Calu3 (cell line): ENCODE measurements at regions not wholly inside any gene's neighbourhood (a gene's known extent, or its start where the extent isn't known, plus 50 kb on each side); places are given as distances from the start of the nearest gene placed in this dataset.

Experiments used
- BruUV-seq: library from RNA; stranded (reverse); fragments of 400-500 nt; replicated peaks from 2 replicates; lab custom pipeline; 2021; lab: Mats Ljungman, UMichigan
- CTCF ChIA-PET: fragments of 300-600 bp; sonication (Branson Sonifier 250); formaldehyde crosslinking; loops from one replicate; lab custom pipeline; 2022; ENCODE audit warnings: antibody characterized with exemption; lab: Charles Lee
- DNase-seq: peaks from one replicate; pipeline ENCODE4 v3.0.0; 2022
- H3K27ac Mint-ChIP-seq: one replicate; pipeline ENCODE4 v1.8.0; 2022; ENCODE audit warnings: mixed read lengths; ENCODE audit not compliant: unreplicated experiment
- H3K27me3 Mint-ChIP-seq: one replicate; pipeline ENCODE4 v1.8.0; 2022; ENCODE audit warnings: mixed read lengths; ENCODE audit not compliant: unreplicated experiment
- H3K36me3 Mint-ChIP-seq: one replicate; pipeline ENCODE4 v1.8.0; 2022; ENCODE audit warnings: mild to moderate bottlenecking, moderate library complexity, mixed read lengths; ENCODE audit not compliant: insufficient read depth, unreplicated experiment
- H3K4me1 Mint-ChIP-seq: one replicate; pipeline ENCODE4 v1.8.0; 2022; ENCODE audit warnings: mild to moderate bottlenecking, low read depth, mixed read lengths; ENCODE audit not compliant: unreplicated experiment
- H3K4me3 Mint-ChIP-seq: one replicate; pipeline ENCODE4 v1.8.0; 2022; ENCODE audit warnings: mild to moderate bottlenecking, low read depth, moderate library complexity, mixed read lengths; ENCODE audit not compliant: unreplicated experiment
- H3K9me3 Mint-ChIP-seq: one replicate; pipeline ENCODE4 v1.8.0; 2022; ENCODE audit warnings: low read depth, mixed read lengths; ENCODE audit not compliant: unreplicated experiment
- CTCF ChIP-seq: fragments of 200-600 bp; IDR thresholded peaks from one replicate; pipeline ENCODE4 v1.8.0; 2022; ENCODE audit warnings: antibody characterized with exemption; ENCODE audit not compliant: unreplicated experiment
- intact Hi-C: fragments of 100-400 bp; cut with micrococcal nuclease; formaldehyde crosslinking; loops from one replicate; pipeline ENCODE4 v1.10.0; 2022; ENCODE audit not compliant: unreplicated experiment

- no TSS peak for BruUV-seq
- no peak for DNase-seq
- intact Hi-C loops, result no loop called here
- peaks cover 10% of the 10 kb centered on the region for H3K4me1 Mint-ChIP-seq
- no peak overlapping the region for H3K4me3 Mint-ChIP-seq
- no peaks in the 10 kb centered on the region for H3K27me3 Mint-ChIP-seq
- H3K9me3 Mint-ChIP-seq, result no peaks in the 10 kb centered on the region
- no peak overlapping the region for H3K27ac Mint-ChIP-seq
- no peaks in the 10 kb centered on the region for H3K36me3 Mint-ChIP-seq
- TF ChIP-seq CTCF, result no peak
- CTCF ChIA-PET, result no interaction called here
Measured at GRCh38 chr9:27675354-27675753, 102.1 kb upstream of the C9orf72 start.

DNA sequence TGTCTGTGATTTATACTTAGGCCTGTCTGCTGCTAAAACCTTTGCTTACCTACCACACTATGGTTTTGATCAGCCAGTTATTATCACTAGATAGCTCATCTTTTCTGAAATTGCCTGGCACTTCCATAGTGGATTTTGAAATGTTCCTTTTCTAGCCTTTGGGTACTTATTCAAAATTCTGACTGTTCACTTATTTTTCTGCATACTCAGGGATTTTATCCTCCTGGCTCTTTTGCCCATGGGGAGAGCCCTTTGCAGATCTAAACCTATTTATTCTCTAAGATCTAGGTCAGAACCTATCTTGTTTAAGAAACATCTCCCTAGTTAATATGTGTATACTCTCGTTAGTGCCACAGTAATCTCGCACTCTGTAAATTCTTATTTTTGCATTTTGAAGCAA, 103.5 kb upstream of the C9orf72 start:
- no peak for TF ChIP-seq CTCF
- intact Hi-C loops, result no loop called here
- no peaks in the 10 kb centered on the region for H3K36me3 Mint-ChIP-seq
- CTCF ChIA-PET, result no interaction called here
- BruUV-seq, result no TSS peak
- H3K9me3 Mint-ChIP-seq, result no peaks in the 10 kb centered on the region
- no peak overlapping the region for H3K4me3 Mint-ChIP-seq
- no peak overlapping the region for H3K27ac Mint-ChIP-seq
- H3K27me3 Mint-ChIP-seq, result no peaks in the 10 kb centered on the region
- no peak for DNase-seq
- peaks cover 10% of the 10 kb centered on the region for H3K4me1 Mint-ChIP-seq

GRCh38 chr9:27679338-27679737, 106.1 kb upstream of the C9orf72 start:
- no peaks in the 10 kb centered on the region for H3K9me3 Mint-ChIP-seq
- intact Hi-C loops, result no loop called here
- TF ChIP-seq CTCF, result no peak
- H3K36me3 Mint-ChIP-seq, result no peaks in the 10 kb centered on the region
- BruUV-seq, result no TSS peak
- CTCF ChIA-PET, result interaction anchor here (0.6 kb wide), 1 partner anchor 19 kb away, joined by 9 read pairs; no protein-coding TSS in a partner anchor
- H3K27ac Mint-ChIP-seq, result no peak overlapping the region
- no peak overlapping the region for H3K4me3 Mint-ChIP-seq
- DNase-seq, result no peak
- no peaks in the 10 kb centered on the region for H3K27me3 Mint-ChIP-seq
- H3K4me1 Mint-ChIP-seq, result peaks cover under 1% of the 10 kb centered on the region

GRCh38 chr9:27683181-27683580, 109.9 kb upstream of the C9orf72 start:
- Mint-ChIP-seq H3K4me3 (no peak overlapping the region), H3K27ac (no peak overlapping the region), H3K27me3 (no peaks in the 10 kb centered on the region), H3K36me3 (no peaks in the 10 kb centered on the region), H3K9me3 (no peaks in the 10 kb centered on the region), H3K4me1 (no peaks in the 10 kb centered on the region)
- DNase-seq, result no peak
- BruUV-seq, result no TSS peak
- intact Hi-C loops, result no loop called here
- no peak for TF ChIP-seq CTCF
- CTCF ChIA-PET, result no interaction called here
